ENCODE measurements at regions not wholly inside any gene's neighbourhood (a gene's known extent, or its start where the extent isn't known, plus 50 kb on each side); places are given as distances from the start of the nearest gene placed in this dataset.
"Not testable (repeated sequence)": the region's sequence is repeated elsewhere in the genome, so short reads cannot be mapped to it uniquely, and the experiment has no call there.

GRCh38 chr13:90246687-90247345, 1100.7 kb upstream of the MIR17HG start:
- DNase-seq (ENCODE audit: low read depth) = no peak

DNA sequence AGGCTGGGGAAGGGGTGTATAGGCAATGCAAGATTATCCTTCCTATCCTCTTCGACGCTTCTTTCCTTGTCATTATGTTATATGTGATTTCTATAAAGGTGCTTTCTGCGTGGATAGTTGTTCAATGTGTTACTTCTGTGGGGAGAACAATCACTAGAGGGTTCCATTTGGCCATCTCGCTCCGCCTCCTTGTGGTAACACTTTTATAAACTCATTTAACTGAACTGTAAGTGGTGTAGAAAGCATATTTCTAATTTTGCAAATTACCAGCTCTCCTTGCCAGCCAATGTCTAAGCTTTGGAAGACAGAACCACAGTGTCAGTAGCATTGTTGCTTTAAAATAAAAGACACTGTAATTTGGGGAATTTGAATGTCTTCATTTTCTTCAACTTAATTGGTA, 1093.7 kb upstream of the MIR17HG start:
- no peak for DNase-seq (ENCODE audit: low read depth)

GRCh38 chr13:90254437-90254836, 1093.0 kb upstream of the MIR17HG start:
- no peak for DNase-seq (ENCODE audit: low read depth)

DNA sequence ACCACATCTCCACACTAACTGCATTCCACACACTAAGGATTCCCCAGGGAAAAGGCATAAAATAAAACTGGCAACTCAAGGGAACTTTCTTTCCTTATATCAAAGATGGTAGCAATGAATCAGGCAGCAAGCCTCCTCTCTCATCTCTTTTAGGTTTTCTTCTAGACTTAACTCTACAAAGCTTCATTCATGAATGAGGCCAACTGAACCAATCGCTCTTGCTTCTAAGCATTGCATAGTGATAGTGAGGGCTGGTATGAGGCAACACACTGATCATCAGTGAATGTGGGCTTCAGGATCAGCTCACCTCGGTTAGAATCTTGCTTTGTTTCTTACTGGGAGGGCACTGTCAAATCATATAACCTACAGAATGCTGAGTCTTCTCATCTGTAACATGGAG, 1090.7 kb upstream of the MIR17HG start:
- no peak for DNase-seq (ENCODE audit: low read depth)

DNA sequence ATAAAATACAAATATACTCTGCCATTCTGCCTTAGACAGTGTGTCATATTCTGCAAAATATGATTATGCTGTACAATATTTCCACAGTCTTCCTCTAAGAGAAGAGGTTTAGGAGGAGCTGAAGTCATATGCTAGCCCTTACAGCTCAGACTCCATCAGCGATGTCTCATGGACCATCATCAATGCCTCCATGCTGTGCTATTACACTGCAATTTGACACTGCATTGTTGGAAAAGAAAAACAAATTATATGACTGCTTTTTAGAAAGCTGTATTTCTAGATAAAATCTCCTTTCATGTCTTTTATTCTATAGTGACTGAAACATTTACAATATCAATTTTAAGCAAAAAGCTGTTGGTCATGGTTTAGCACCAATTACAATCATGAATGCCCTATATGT, 1089.4 kb upstream of the MIR17HG start:
- no peak for DNase-seq (ENCODE audit: low read depth)

- no peak for DNase-seq (ENCODE audit: low read depth)
Measured at GRCh38 chr13:90261343-90261742, 1086.1 kb upstream of the MIR17HG start.

- DNase-seq (ENCODE audit: low read depth) = peak; percentile 27
Measured at GRCh38 chr13:90270226-90270625, 1077.3 kb upstream of the MIR17HG start.

DNA sequence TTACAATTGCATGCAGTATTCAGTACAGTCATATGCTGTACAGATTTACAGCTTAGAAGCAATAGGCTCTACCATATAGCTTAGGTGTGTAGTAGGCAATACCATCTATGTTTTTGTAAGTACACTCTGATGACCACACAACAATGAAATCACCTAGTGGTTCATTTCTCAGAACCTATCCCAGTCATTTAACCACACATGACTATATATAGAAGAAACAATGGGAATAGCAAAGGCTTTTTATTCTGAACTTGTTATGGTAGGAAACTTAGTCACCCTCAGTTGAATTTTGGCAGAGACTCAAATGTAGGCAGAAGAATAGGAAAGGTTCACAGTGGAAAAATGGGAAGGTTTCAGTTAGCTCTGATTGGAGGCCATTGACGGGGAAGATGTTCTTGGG, 1075.1 kb upstream of the MIR17HG start:
- no peak for DNase-seq (ENCODE audit: low read depth)

- no peak for DNase-seq (ENCODE audit: low read depth)
Measured at GRCh38 chr13:90276216-90276615, 1071.3 kb upstream of the MIR17HG start.

DNA sequence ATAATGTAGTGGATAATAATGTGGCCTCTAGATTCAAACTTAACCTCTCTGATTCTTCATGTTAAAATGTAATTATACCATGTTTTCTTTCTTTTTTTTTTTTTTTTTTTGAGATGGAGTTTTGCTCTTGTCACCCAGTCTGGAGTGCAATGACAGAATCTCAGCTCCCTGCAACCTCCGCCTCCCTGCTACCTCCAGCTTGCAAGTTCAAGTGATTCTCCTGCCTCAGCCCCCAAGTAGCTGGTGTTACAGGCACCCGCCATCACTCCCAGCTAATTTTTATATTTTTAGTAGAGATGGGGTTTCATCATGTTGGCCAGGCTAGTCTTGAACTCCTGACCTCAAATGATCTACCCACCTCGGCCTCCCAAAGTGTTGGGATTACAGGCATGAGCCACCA, 1069.3 kb upstream of the MIR17HG start:
- DNase-seq (ENCODE audit: low read depth) = not testable (repeated sequence)

GRCh38 chr13:90281709-90282108, 1065.8 kb upstream of the MIR17HG start:
- no peak for DNase-seq (ENCODE audit: low read depth)

DNA sequence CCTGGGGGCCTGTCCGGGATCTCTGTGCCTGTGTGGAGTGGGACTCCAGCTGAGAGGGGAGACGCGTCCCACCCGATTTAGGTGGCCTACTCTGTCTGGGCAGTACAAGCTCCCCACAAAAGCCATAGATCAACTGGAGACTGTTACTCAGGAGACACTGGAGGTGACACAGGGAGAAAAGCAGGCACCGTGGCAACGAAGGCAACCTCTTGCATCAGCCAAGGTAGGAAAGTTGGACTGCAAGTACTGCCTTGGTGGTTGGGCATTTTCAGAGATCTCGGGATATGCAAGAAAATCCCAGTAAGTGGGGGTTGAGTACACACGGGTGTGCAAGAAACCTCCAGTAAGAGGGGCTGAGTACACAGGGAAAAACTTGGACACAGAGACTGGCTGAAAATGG, 1060.0 kb upstream of the MIR17HG start:
- no peak for DNase-seq (ENCODE audit: low read depth)

GRCh38 chr13:90293793-90294361, 1053.6 kb upstream of the MIR17HG start:
- DNase-seq (ENCODE audit: low read depth) = no peak

GRCh38 chr13:90299238-90299637, 1048.2 kb upstream of the MIR17HG start:
- no peak for DNase-seq (ENCODE audit: low read depth)

DNA sequence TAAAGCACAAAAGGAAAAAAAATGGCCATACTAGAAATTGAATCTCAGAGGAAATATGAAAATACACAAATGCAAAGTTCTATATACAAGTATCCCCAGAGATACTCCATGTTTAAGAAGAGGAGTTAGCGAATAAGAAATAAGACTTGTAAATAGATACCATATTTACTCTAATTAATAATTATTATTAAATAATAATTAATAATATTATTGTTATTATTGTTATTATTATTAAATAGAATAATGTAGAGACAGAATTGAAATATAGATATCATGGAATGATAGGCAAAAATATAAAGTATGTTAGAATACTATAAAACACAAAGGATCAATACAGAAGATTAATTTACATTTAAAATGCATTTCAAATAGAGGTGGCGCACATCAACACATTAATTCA, 1047.5 kb upstream of the MIR17HG start:
- DNase-seq (ENCODE audit: low read depth) = no peak

GRCh38 chr13:90302107-90302506, 1045.4 kb upstream of the MIR17HG start:
- DNase-seq (ENCODE audit: low read depth) = no peak

GRCh38 chr13:90305796-90306195, 1041.7 kb upstream of the MIR17HG start:
- no peak for DNase-seq (ENCODE audit: low read depth)

DNA sequence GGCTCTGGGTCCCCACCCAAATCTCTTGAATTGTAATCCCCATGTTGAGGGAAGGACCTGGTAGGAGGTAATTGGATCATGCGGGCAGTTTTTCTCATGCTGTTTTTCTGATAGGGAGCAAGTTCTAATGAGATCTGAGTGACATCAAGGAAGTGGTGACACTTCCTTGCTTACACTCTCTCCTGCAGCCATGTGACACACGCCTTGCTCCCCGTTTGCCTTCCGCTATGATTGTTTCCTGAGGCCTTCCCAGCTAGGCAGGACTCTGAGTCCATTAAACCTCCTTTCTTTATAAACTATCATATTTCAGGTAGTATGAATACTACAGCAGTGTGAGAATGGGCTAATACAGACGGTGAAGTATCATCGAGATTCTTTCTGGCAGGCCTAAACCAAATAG, 1040.4 kb upstream of the MIR17HG start:
- peak; percentile 2 for DNase-seq (ENCODE audit: low read depth)

GRCh38 chr13:90308249-90308648, 1039.2 kb upstream of the MIR17HG start:
- no peak for DNase-seq (ENCODE audit: low read depth)

DNA sequence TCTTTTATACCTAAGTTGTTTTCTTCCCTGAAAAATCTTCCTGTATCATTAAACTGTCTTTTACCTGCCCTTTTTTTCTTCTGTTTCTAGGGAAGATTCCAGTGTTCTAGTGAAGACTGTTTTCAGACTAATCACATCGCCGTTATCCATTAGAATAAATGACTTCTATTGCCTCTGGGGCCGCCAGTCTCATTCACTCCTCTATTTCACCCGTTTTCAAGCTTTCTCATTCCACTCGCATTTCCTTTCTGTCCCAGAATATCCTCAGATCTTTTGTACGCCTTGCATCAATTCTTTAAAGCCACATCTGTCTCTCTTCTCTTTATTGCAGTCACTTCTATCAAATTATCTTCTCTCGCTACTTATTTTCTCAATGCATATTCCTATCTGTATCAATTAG, 1035.6 kb upstream of the MIR17HG start:
- DNase-seq (ENCODE audit: low read depth) = no peak

GRCh38 chr13:90315061-90315460, 1032.4 kb upstream of the MIR17HG start:
- no peak for DNase-seq (ENCODE audit: low read depth)

- no peak for DNase-seq (ENCODE audit: low read depth)
Measured at GRCh38 chr13:90320664-90321063, 1026.8 kb upstream of the MIR17HG start.

DNA sequence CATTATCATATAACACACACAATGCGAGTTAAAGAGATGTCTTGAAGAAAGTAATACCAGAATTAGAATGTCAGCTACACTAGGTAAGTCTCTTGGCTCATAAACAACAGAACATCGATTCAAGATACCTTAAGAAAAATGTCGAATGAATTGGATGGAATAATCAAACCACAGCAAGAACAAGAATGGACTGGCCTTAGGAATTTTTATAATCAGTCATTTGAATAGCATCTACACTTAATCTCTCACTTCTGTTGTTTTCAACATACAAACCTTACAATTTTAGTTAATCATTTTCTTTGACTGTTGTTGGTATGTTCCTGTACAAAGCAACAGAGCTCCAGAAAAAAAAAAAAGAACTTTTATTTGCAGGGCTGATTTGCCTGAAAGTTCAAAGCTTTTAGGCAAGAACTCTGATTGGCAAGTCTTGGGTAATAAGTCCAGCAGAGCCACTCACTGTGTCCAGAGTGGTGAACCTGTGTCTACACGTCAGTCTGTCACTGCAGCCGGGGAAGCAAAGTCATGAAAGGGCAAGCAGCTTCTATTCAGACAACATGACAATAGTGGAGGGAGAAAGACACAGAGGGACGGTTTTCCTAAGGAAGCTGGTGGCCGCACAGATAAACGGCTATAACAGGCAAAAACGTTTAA, 1026.1 kb upstream of the MIR17HG start:
- DNase-seq (ENCODE audit: low read depth) = no peak

GRCh38 chr13:90329641-90330040, 1017.8 kb upstream of the MIR17HG start:
- DNase-seq (ENCODE audit: low read depth) = no peak

All from CMK (cell line).